H1 (cell line): ENCODE measurements at regions not wholly inside any gene's neighbourhood (a gene's known extent, or its start where the extent isn't known, plus 50 kb on each side); places are given as distances from the start of the nearest gene placed in this dataset.

ENCODE experiments used
- CTCF ChIA-PET: fragments of 300-600 bp; sonication (Branson Sonifier 250); formaldehyde crosslinking; loops from one replicate; lab custom pipeline; 2021; ENCODE audit not compliant: partially characterized antibody; lab: Charles Lee
- POLR2A ChIA-PET: fragments of 300-600 bp; sonication (Branson Sonifier 250); formaldehyde crosslinking; loops from one replicate; lab custom pipeline; 2021; ENCODE audit warnings: inconsistent platforms; ENCODE audit not compliant: partially characterized antibody; lab: Charles Lee
- DNase-seq, 2 experiments: peaks; one replicate each; pipeline versions ENCODE4 v3.0.0 to v3.0.0-alpha.2; 2010 to 2022; ENCODE audit warnings: low spot score in 2 of 2, low read depth in 1 of 2, mixed read lengths in 1 of 2
- FAIRE-seq: peaks from 2 replicates; lab custom pipeline; 2011; peaks lifted over from hg19 to GRCh38; lab: Jason Lieb, UNC
- H2AFZ ChIP-seq: 2 replicates; pipeline ENCODE4 v1.8.1; 2012; ENCODE audit warnings: low read length, inconsistent platforms
- H2AK5ac ChIP-seq: 2 replicates; pipeline ENCODE4 v1.6.1; 2013; ENCODE audit warnings: low read depth, low read length
- H2BK120ac ChIP-seq: replicated peaks from 2 replicates; pipeline ENCODE3; 2013; ENCODE audit warnings: low read depth, low read length, inconsistent platforms
- H2BK12ac ChIP-seq: 2 replicates; pipeline ENCODE4 v1.6.1; 2013; ENCODE audit warnings: low read depth, low read length
- H2BK15ac ChIP-seq: 2 replicates; pipeline ENCODE4 v1.6.1; 2013; ENCODE audit warnings: low read length
- H2BK20ac ChIP-seq: 2 replicates; pipeline ENCODE4 v1.6.1; 2013; ENCODE audit warnings: low read length
- H2BK5ac ChIP-seq: 2 replicates; pipeline ENCODE4 v1.6.1; 2013; ENCODE audit warnings: low read depth, low read length
- H3K14ac ChIP-seq: 2 replicates; pipeline ENCODE4 v1.6.1; 2013; ENCODE audit warnings: inconsistent platforms; ENCODE audit not compliant: insufficient read length
- H3K18ac ChIP-seq: 2 replicates; pipeline ENCODE4 v1.6.1; 2013; ENCODE audit warnings: low read length; ENCODE audit errors: extremely low read depth
- H3K23ac ChIP-seq: 2 replicates; pipeline ENCODE4 v1.6.1; 2013; ENCODE audit warnings: inconsistent platforms; ENCODE audit not compliant: insufficient read length
- H3K23me2 ChIP-seq: 2 replicates; pipeline ENCODE4 v1.6.1; 2013; ENCODE audit warnings: low read depth, low read length
- H3K27ac ChIP-seq: 2 replicates; pipeline ENCODE4 v1.6.1; 2011; ENCODE audit warnings: low read depth, low read length, inconsistent platforms
- H3K27me3 ChIP-seq, 4 experiments: replicated peaks in 1 of 4; 1 replicate in 1 of 4; 2 replicates in 3 of 4; pipeline versions ENCODE4 v1.6.1 to v1.8.1; 2011 to 2013; ENCODE audit warnings: low read length in 3 of 4, mild to moderate bottlenecking in 3 of 4, inconsistent platforms in 2 of 4, mixed read lengths in 2 of 4, moderate library complexity in 1 of 4; ENCODE audit not compliant: control insufficient read depth in 3 of 4, insufficient read depth in 3 of 4; ENCODE audit errors: extremely low read depth in 1 of 4
- H3K36me3 ChIP-seq, 4 experiments: 2 replicates each; pipeline versions ENCODE4 v1.6.1 to v1.8.1; 2011 to 2013; ENCODE audit warnings: mild to moderate bottlenecking in 4 of 4, low read length in 3 of 4, moderate library complexity in 2 of 4, control low read depth in 1 of 4, inconsistent platforms in 1 of 4; ENCODE audit not compliant: insufficient read depth in 4 of 4, control insufficient read depth in 2 of 4
- H3K4ac ChIP-seq: replicated peaks from 2 replicates; pipeline ENCODE3; 2013; ENCODE audit warnings: low read length, low read depth, mixed read lengths, inconsistent platforms; ENCODE audit not compliant: insufficient read length
- H3K4me1 ChIP-seq, 4 experiments: replicated peaks in 1 of 4; 1 replicate in 1 of 4; 2 replicates in 3 of 4; pipeline versions ENCODE4 v1.6.1 to v1.8.1; 2011 to 2013; ENCODE audit warnings: low read length in 3 of 4, inconsistent platforms in 2 of 4, mixed read lengths in 1 of 4; ENCODE audit not compliant: insufficient read depth in 4 of 4, control insufficient read depth in 3 of 4
- H3K4me2 ChIP-seq, 2 experiments: 2 replicates each; pipeline versions ENCODE4 v1.6.1 to v1.8.1; 2011 to 2013; ENCODE audit warnings: low read depth in 2 of 2, low read length in 2 of 2, control low read depth in 1 of 2, inconsistent platforms in 1 of 2, mild to moderate bottlenecking in 1 of 2; ENCODE audit not compliant: insufficient read depth in 1 of 2
- H3K4me3 ChIP-seq, 4 experiments: fragments of 200-600, 300-600 bp in 1 of 4; sonication (generic), shearing (Covaris generic), sonication (Bioruptor Twin) in 1 of 4; 2 replicates each; pipeline versions ENCODE4 v1.5.1 to v1.8.1; 2011 to 2016; ENCODE audit warnings: low read length in 4 of 4, low read depth in 3 of 4, control low read depth in 2 of 4, inconsistent platforms in 2 of 4, mild to moderate bottlenecking in 2 of 4, mixed read lengths in 1 of 4, moderate library complexity in 1 of 4; ENCODE audit not compliant: insufficient read depth in 2 of 4; ENCODE audit errors: extremely low read depth in 1 of 4
- H3K56ac ChIP-seq: replicated peaks from 2 replicates; pipeline ENCODE3; 2013; ENCODE audit warnings: low read depth, mild to moderate bottlenecking, mixed read lengths, low read length, inconsistent platforms; ENCODE audit not compliant: insufficient read length
- H3K79me1 ChIP-seq: 2 replicates; pipeline ENCODE4 v1.6.1; 2013; ENCODE audit warnings: low read depth, low read length, control low read depth
- H3K79me2 ChIP-seq, 2 experiments: 2 replicates each; pipeline versions ENCODE4 v1.6.1 to v1.8.1; 2012 to 2013; ENCODE audit warnings: low read length in 2 of 2, mild to moderate bottlenecking in 2 of 2, inconsistent platforms in 1 of 2; ENCODE audit not compliant: insufficient read depth in 2 of 2, control insufficient read depth in 1 of 2
- H3K9ac ChIP-seq, 4 experiments: replicated peaks in 1 of 4; 1 replicate in 1 of 4; 2 replicates in 3 of 4; pipeline versions ENCODE4 v1.6.1 to v1.8.1; 2011 to 2013; ENCODE audit warnings: low read depth in 3 of 4, low read length in 3 of 4, control low read depth in 2 of 4, mild to moderate bottlenecking in 2 of 4, moderate library complexity in 2 of 4, inconsistent platforms in 1 of 4; ENCODE audit errors: extremely low read depth in 1 of 4
- H3K9me3 ChIP-seq, 2 experiments: 2 replicates each; pipeline versions ENCODE4 v1.6.1 to v1.8.1; 2012 to 2013; ENCODE audit warnings: mild to moderate bottlenecking in 2 of 2, moderate library complexity in 2 of 2, control low read depth in 1 of 2, inconsistent platforms in 1 of 2, low read depth in 1 of 2, low read length in 1 of 2, mixed read lengths in 1 of 2; ENCODE audit not compliant: insufficient read depth in 2 of 2
- H4K20me1 ChIP-seq, 2 experiments: replicated peaks in 1 of 2; 2 replicates each; pipeline versions ENCODE3 to v1.8.1; 2011 to 2013; ENCODE audit warnings: inconsistent platforms in 2 of 2, low read length in 2 of 2, mild to moderate bottlenecking in 1 of 2; ENCODE audit not compliant: insufficient read depth in 2 of 2, control insufficient read depth in 1 of 2
- H4K5ac ChIP-seq: 2 replicates; pipeline ENCODE4 v1.6.1; 2013; ENCODE audit warnings: low read length, low read depth, mixed read lengths, inconsistent platforms; ENCODE audit not compliant: insufficient read length
- H4K8ac ChIP-seq: 2 replicates; pipeline ENCODE4 v1.8.0; 2013; ENCODE audit warnings: mild to moderate bottlenecking, moderate library complexity, low read length, inconsistent platforms; ENCODE audit not compliant: insufficient read depth; ENCODE audit errors: extremely low read depth
- H4K91ac ChIP-seq: replicated peaks from 2 replicates; pipeline ENCODE3; 2013; ENCODE audit warnings: low read length, mixed read lengths, inconsistent platforms; ENCODE audit not compliant: insufficient read length
- ASH2L ChIP-seq: fragments of 200-600, 300-600 bp; sonication (generic); IDR thresholded peaks from one replicate; pipeline ENCODE4 v1.7.1; 2017; ENCODE audit warnings: low read length
- BACH1 ChIP-seq: IDR thresholded peaks from 2 replicates; pipeline ENCODE4 v1.6.1; 2012; ENCODE audit warnings: low read length, improper control_type of control experiment
- EGR1 ChIP-seq: IDR thresholded peaks from 2 replicates; pipeline ENCODE4 v1.6.1; 2011; ENCODE audit warnings: low read depth, low read length, borderline replicate concordance
- KDM1A ChIP-seq: fragments of 200-600, 300-600 bp; sonication (generic); IDR thresholded peaks from 2 replicates; pipeline ENCODE4 v1.7.1; 2016; ENCODE audit warnings: mild to moderate bottlenecking, low read length, borderline replicate concordance
- KDM4A ChIP-seq: IDR thresholded peaks from one replicate; pipeline ENCODE4 v1.7.1; 2012; ENCODE audit warnings: low read depth, mild to moderate bottlenecking, moderate library complexity, low read length, inconsistent platforms; ENCODE audit not compliant: severe bottlenecking
- TAF1 ChIP-seq: IDR thresholded peaks from 2 replicates; pipeline ENCODE4 v1.6.1; 2011; ENCODE audit warnings: mild to moderate bottlenecking, low read depth, low read length
- YY1 ChIP-seq: IDR thresholded peaks from 2 replicates; pipeline ENCODE4 v1.6.1; 2011; ENCODE audit warnings: low read depth, mild to moderate bottlenecking, low read length
- WGBS, 2 experiments: shearing (Covaris generic) in 1 of 2; methylation state at CpG; one replicate each; pipeline versions ENCODE4 v1.1.6 to v1.1.7; 2013 to 2015; ENCODE audit warnings: low lambda C conversion rate in 2 of 2, mixed read lengths in 2 of 2, inconsistent platforms in 1 of 2, low coverage in 1 of 2, missing lambda C conversion rate in 1 of 2; ENCODE audit not compliant: insufficient replicate concordance in 2 of 2, insufficient coverage in 1 of 2, insufficient read length in 1 of 2; ENCODE audit errors: extremely low coverage in 1 of 2, missing lambda C conversion rate in 1 of 2; 5-methylcytosine and 5-hydroxymethylcytosine counted together

DNA sequence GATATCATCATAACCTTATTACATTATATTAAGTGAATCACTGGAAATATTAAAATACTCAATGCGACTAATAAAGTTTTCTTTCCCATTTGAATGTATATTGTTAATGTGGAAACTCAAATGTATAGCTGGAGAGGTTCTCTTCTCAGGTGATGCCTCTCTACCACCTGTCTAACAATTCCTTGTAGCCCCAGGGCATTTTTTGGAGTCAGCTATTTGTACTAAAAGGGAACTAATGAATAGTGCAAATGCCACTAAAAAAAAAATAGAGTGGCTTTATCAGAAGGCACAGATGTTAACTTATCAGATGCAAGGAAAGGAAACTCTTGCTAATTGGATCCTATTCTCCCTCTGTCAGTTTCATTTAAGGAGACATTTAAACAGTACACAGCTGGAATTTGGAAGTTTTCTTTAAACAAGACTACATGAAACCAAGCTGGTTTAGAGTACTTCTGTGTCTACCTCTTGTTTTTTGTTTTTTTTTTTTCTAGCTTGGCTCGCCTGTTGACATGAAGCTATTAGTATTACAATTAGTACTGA, 897.0 kb upstream of the SLC35B3 start:
- FAIRE-seq (no peak), DNase-seq (no peak)
- H2BK120ac ChIP-seq, result no peak overlapping the region

More for the DNA sequence above, 897.0 kb upstream of the SLC35B3 start:
- H2BK15ac ChIP-seq, result no peak overlapping the region
- CTCF ChIA-PET, result interaction anchor here (0.6 kb wide), 1 partner anchor 349 kb away, joined by 3 read pairs; no protein-coding TSS in a partner anchor
- H3K79me2 ChIP-seq, result no peaks in the 10 kb centered on the region
- no peak overlapping the region for H3K4me2 ChIP-seq
- no peak overlapping the region for H3K14ac ChIP-seq
- H2BK20ac ChIP-seq, result no peak overlapping the region
- POLR2A ChIA-PET, result no interaction called here
- H3K79me1 ChIP-seq, result no peaks in the 10 kb centered on the region
- no peaks in the 10 kb centered on the region for H3K36me3 ChIP-seq
- H2AK5ac ChIP-seq, result no peak overlapping the region
- no peaks in the 10 kb centered on the region for H3K27me3 ChIP-seq
- H4K8ac ChIP-seq, result no peak overlapping the region
- no peak overlapping the region for H2AFZ ChIP-seq
- no peaks in the 10 kb centered on the region for H3K9me3 ChIP-seq
- H3K23me2 ChIP-seq, result no peaks in the 10 kb centered on the region
- 92% methylated on average over 2 of the region's 2 CpGs; no CpG with 5 or more reads in 1 of the 2 experiments for WGBS, 2 experiments
- H3K27ac ChIP-seq, result no peak overlapping the region
- H2BK12ac ChIP-seq, result no peak overlapping the region
- no peak overlapping the region for H3K4me3 ChIP-seq
- H3K56ac ChIP-seq, result no peak overlapping the region
- H3K9ac ChIP-seq, result no peak overlapping the region
- H3K4me1 ChIP-seq, result no peaks in the 10 kb centered on the region
- H3K18ac ChIP-seq, result no peak overlapping the region
- no peak overlapping the region for H4K91ac ChIP-seq
- no peaks in the 10 kb centered on the region for H4K20me1 ChIP-seq
- no peak overlapping the region for H4K5ac ChIP-seq
- H2BK5ac ChIP-seq, result no peak overlapping the region
- H3K23ac ChIP-seq, result no peak overlapping the region
- no peak for TF ChIP-seq YY1
- TF ChIP-seq EGR1, result no peak
- TF ChIP-seq ASH2L, result no peak
- no peak for TF ChIP-seq BACH1
- no peak for TF ChIP-seq KDM4A
- TF ChIP-seq KDM1A, result no peak
- no peak for TF ChIP-seq TAF1
- H3K4ac ChIP-seq, result no peak overlapping the region
